ENCODE measurements at regions not wholly inside any gene's neighbourhood (a gene's known extent, or its start where the extent isn't known, plus 50 kb on each side); places are given as distances from the start of the nearest gene placed in this dataset.

DNA sequence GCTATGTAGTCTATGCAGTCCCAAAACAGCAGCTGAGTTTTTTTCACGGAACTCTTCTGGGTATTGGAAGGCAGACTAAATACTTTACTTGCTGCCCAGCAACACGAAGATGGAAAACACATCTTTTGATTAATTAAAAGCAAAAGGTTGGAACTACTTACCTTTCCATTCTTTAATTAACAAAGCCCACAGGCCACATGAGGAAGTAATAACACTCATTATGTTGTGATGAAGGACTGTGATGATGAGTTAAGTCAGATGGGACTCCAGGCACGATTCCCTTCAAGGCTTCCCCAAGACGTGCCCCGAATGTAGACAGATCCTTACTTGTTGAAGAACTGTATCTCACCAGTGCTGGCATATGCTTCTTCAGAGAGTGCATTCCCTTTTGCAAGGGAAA is 129.0 kb downstream of the WIF1 start:
- TF ChIP-seq, protein P1, sequence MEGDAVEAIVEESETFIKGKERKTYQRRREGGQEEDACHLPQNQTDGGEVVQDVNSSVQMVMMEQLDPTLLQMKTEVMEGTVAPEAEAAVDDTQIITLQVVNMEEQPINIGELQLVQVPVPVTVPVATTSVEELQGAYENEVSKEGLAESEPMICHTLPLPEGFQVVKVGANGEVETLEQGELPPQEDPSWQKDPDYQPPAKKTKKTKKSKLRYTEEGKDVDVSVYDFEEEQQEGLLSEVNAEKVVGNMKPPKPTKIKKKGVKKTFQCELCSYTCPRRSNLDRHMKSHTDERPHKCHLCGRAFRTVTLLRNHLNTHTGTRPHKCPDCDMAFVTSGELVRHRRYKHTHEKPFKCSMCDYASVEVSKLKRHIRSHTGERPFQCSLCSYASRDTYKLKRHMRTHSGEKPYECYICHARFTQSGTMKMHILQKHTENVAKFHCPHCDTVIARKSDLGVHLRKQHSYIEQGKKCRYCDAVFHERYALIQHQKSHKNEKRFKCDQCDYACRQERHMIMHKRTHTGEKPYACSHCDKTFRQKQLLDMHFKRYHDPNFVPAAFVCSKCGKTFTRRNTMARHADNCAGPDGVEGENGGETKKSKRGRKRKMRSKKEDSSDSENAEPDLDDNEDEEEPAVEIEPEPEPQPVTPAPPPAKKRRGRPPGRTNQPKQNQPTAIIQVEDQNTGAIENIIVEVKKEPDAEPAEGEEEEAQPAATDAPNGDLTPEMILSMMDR (IDR thresholded peaks at IDR 0.05): no peak
- TF ChIP-seq POLR2A (IDR thresholded peaks at IDR 0.05): no peak
